PC-9 (cell line): ENCODE measurements at regions not wholly inside any gene's neighbourhood (a gene's known extent, or its start where the extent isn't known, plus 50 kb on each side); places are given as distances from the start of the nearest gene placed in this dataset.

Source experiments
- BruUV-seq: library from RNA; stranded (reverse); fragments of 400-500 nt; replicated peaks from 2 replicates; lab custom pipeline; 2021; lab: Mats Ljungman, UMichigan
- CTCF ChIA-PET: fragments of 300-600 bp; sonication (Branson Sonifier 250); formaldehyde crosslinking; loops from one replicate; lab custom pipeline; 2022; ENCODE audit warnings: antibody characterized with exemption; lab: Charles Lee
- POLR2A ChIA-PET: fragments of 300-600 bp; sonication (Branson Sonifier 250); formaldehyde crosslinking; loops from one replicate; lab custom pipeline; 2022; ENCODE audit warnings: antibody characterized with exemption; ENCODE audit not compliant: unreplicated experiment; lab: Charles Lee
- DNase-seq, 2 experiments: peaks; one replicate each; pipeline versions ENCODE4 v3.0.0 to v3.0.0-alpha.2; 2015 to 2022; ENCODE audit warnings: mixed read lengths in 1 of 2
- H2AFZ ChIP-seq: fragments of 200-600 bp; sonication (generic); 2 replicates; pipeline ENCODE4 v1.8.1; 2017; ENCODE audit warnings: antibody characterized with exemption
- H3F3A ChIP-seq: fragments of 200-600 bp; sonication (generic); 2 replicates; pipeline ENCODE4 v1.8.1; 2017; ENCODE audit warnings: antibody characterized with exemption, mild to moderate bottlenecking, low read depth; ENCODE audit not compliant: insufficient read depth
- H3K27ac ChIP-seq: fragments of 200-600 bp; sonication (generic); 2 replicates; pipeline ENCODE4 v1.6.1; 2016; ENCODE audit warnings: mixed run types
- H3K27me3 ChIP-seq: fragments of 200-600 bp; sonication (generic); 2 replicates; pipeline ENCODE4 v1.6.1; 2016; ENCODE audit warnings: low read depth, mixed run types; ENCODE audit not compliant: insufficient read depth
- H3K36me3 ChIP-seq: fragments of 200-600 bp; sonication (generic); 2 replicates; pipeline ENCODE4 v1.6.1; 2016; ENCODE audit warnings: low read depth, mixed run types
- H3K4me1 ChIP-seq: fragments of 200-600 bp; sonication (generic); replicated peaks from 2 replicates; pipeline ENCODE4 v1.6.1; 2016; ENCODE audit warnings: mixed run types; ENCODE audit not compliant: insufficient read depth
- H3K4me2 ChIP-seq: fragments of 200-600 bp; sonication (generic); 2 replicates; pipeline ENCODE4 v1.6.1; 2017; ENCODE audit warnings: mixed run types
- H3K4me3 ChIP-seq: fragments of 200-600 bp; sonication (generic); 2 replicates; pipeline ENCODE4 v1.6.1; 2016; ENCODE audit warnings: mixed run types
- H3K79me2 ChIP-seq: fragments of 200-600 bp; sonication (generic); 2 replicates; pipeline ENCODE4 v1.6.1; 2017; ENCODE audit warnings: low read depth, mixed run types
- H3K9me2 ChIP-seq: fragments of 200-600 bp; sonication (generic); 2 replicates; pipeline ENCODE4 v1.8.1; 2017; ENCODE audit warnings: mild to moderate bottlenecking; ENCODE audit not compliant: insufficient read depth
- H3K9me3 ChIP-seq: fragments of 200-600 bp; sonication (generic); 2 replicates; pipeline ENCODE4 v1.8.1; 2016; ENCODE audit warnings: low read depth; ENCODE audit not compliant: insufficient read depth
- H4K20me1 ChIP-seq: fragments of 200-600 bp; sonication (generic); 2 replicates; pipeline ENCODE4 v1.8.1; 2017; ENCODE audit not compliant: insufficient read depth
- CTCF ChIP-seq: fragments of 200-600 bp; sonication (generic); conservative IDR thresholded peaks from 2 replicates; pipeline ENCODE4 v1.6.1; 2017; ENCODE audit warnings: mixed run types, antibody characterized with exemption, mild to moderate bottlenecking, moderate library complexity
- EZH2 ChIP-seq: fragments of 200-600 bp; sonication (generic); IDR thresholded peaks from 2 replicates; pipeline ENCODE4 v1.8.0; 2017; ENCODE audit warnings: antibody characterized with exemption, low read depth
- intact Hi-C: fragments of 100-400 bp; cut with micrococcal nuclease; formaldehyde crosslinking; loops from one replicate; pipeline ENCODE4 v1.10.0; 2022; ENCODE audit not compliant: unreplicated experiment

- no peaks in the 10 kb centered on the region for H3K9me2 ChIP-seq
- ChIA-PET CTCF (no interaction called here), POLR2A (no interaction called here)
Observed at GRCh38 chr5:58207076-58207475, 252.8 kb downstream of the PLK2 start.

DNA sequence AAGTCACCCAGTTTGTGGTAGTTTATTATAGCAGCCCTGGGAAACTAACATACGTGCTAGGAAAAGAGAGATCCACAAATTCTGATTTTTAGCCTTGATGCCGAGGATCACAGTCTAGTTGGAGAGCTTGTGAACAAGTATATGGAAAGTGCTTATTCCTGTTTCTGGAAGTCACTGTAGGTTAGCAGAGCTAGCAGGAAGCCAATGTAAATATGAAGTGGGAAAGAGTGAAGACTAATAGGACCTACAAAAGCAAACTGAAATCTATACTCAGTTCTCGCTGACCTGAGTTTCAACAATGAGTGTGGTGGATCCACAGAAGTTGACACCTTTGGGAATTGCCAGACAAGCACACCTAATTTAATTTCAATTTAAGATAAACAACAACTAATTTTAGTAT, 254.9 kb downstream of the PLK2 start:
- no peak for TF ChIP-seq CTCF
- no peak for TF ChIP-seq EZH2
- intact Hi-C loops, result no loop called here
- Histone ChIP-seq H3K9me2 (no peaks in the 10 kb centered on the region), H3K4me3 (no peak overlapping the region), H3F3A (no peaks in the 10 kb centered on the region), H3K4me1 (peaks cover 7% of the 10 kb centered on the region), H3K9me3 (0 out of 2 replicates have a peak, but pooled peaks cover 3% of the 10 kb centered on the region), H3K4me2 (no peak overlapping the region), H3K36me3 (no peaks in the 10 kb centered on the region), H3K27ac (no peak overlapping the region), H3K79me2 (no peaks in the 10 kb centered on the region), H4K20me1 (no peaks in the 10 kb centered on the region), H2AFZ (no peak overlapping the region), H3K27me3 (no peaks in the 10 kb centered on the region)
- CTCF ChIA-PET, result no interaction called here
- no peak for DNase-seq
- POLR2A ChIA-PET, result interaction anchor here (0.6 kb wide), 1 partner anchor 219 kb away, joined by 5 read pairs; no protein-coding TSS in a partner anchor
- BruUV-seq, result no TSS peak

More at GRCh38 chr5:58207076-58207475, 252.8 kb downstream of the PLK2 start:
- no peak for DNase-seq
- H3K27me3 ChIP-seq, result no peaks in the 10 kb centered on the region
- no TSS peak for BruUV-seq
- H4K20me1 ChIP-seq, result no peaks in the 10 kb centered on the region
- no peaks in the 10 kb centered on the region for H3F3A ChIP-seq
- H3K4me2 ChIP-seq, result no peak overlapping the region
- no peak overlapping the region for H3K27ac ChIP-seq
- 0 out of 2 replicates have a peak, but pooled peaks cover 3% of the 10 kb centered on the region for H3K9me3 ChIP-seq
- no peaks in the 10 kb centered on the region for H3K36me3 ChIP-seq
- no peak overlapping the region for H2AFZ ChIP-seq
- intact Hi-C loops, result no loop called here
- no peaks in the 10 kb centered on the region for H3K79me2 ChIP-seq
- H3K4me3 ChIP-seq, result no peak overlapping the region
- H3K4me1 ChIP-seq, result peaks cover 7% of the 10 kb centered on the region
- TF ChIP-seq EZH2 (no peak), CTCF (no peak)

DNA sequence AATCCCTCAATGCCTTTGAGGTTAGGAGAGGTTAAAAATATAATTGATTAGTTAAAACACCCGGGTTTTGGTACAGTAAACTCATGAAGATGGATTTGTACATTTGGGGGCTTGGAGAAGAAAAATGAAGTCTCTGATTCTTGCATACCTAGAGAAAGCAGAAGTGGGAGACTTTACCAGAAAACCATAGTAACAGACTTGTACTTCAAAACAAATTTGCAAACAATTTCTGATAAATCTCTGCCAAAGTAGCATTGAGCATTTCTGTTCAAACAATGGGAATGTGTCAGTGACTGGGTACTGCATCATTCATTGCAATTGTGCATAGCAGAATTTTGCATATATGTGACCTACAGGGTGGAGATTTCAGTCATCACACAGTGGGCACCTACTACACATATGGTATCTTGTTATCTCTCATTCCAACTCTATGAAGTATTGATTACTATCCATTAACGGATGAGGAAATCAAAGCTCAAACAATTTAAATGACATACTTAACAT, 256.9 kb downstream of the PLK2 start:
- no peaks in the 10 kb centered on the region for H3K79me2 ChIP-seq
- no peak overlapping the region for H3K27ac ChIP-seq
- H3K9me2 ChIP-seq, result no peaks in the 10 kb centered on the region
- no peak overlapping the region for H3K4me3 ChIP-seq
- H3K27me3 ChIP-seq, result no peaks in the 10 kb centered on the region
- TF ChIP-seq EZH2, result no peak
- TF ChIP-seq CTCF, result no peak
- H3K4me1 ChIP-seq, result no peaks in the 10 kb centered on the region
- BruUV-seq, result no TSS peak
- H3K36me3 ChIP-seq, result no peaks in the 10 kb centered on the region
- H3K4me2 ChIP-seq, result no peak overlapping the region
- POLR2A ChIA-PET, result interaction anchor here (0.5 kb wide), 1 partner anchor 27 kb away, joined by 5 read pairs; no protein-coding TSS in a partner anchor
- intact Hi-C loops, result no loop called here
- H4K20me1 ChIP-seq, result no peaks in the 10 kb centered on the region
- CTCF ChIA-PET, result no interaction called here
- H2AFZ ChIP-seq, result no peak overlapping the region
- no peak for DNase-seq
- no peaks in the 10 kb centered on the region for H3F3A ChIP-seq
- 0 out of 2 replicates have a peak, but pooled peaks cover 3% of the 10 kb centered on the region for H3K9me3 ChIP-seq
